ENCODE measurements at regions not wholly inside any gene's neighbourhood (a gene's known extent, or its start where the extent isn't known, plus 50 kb on each side); places are given as distances from the start of the nearest gene placed in this dataset.

DNA sequence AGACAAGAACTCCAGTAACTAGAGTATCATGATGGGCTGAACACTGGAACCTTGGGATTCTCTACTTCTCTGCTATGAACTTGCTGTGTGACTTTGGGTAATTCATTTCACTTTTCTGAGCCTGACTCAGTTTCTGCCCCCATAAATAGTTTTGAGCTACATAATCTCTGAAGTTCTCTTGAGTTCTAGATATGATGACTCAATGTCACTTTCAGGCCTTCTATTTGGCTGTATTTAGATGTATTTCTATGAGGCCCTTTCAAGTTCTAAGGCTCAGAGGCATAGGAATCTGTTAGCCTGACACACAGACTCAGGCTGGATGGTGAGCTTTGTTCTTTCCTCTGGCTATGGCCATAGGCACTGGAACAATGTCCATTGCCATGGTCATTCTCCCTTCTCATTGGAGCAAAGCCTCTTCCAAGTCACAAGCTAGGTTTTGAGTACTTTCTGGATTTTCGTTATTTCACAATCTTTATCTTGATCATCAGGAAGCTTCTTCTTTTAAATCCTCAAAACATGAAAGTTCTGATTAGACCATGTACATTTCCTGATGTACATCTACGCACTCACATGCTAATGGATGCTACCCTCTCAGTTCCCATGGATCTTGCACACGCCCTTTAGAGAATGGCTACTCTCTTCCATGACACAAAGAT lies 101.6 kb downstream of the TES start:
- TF ChIP-seq CTCF (conservative IDR thresholded peaks at IDR 0.05; ENCODE audit: low read length), result no peak
- TF ChIP-seq EZH2phosphoT487 (IDR thresholded peaks at IDR 0.05; ENCODE audit: borderline replicate concordance, low read depth, low read length), result no peak

Data from OCI-LY7 (cell line).